Gastrocnemius medialis (tissue), 4 donors: ENCODE measurements at regions not wholly inside any gene's neighbourhood (a gene's known extent, or its start where the extent isn't known, plus 50 kb on each side); places are given as distances from the start of the nearest gene placed in this dataset.
"Not testable (repeated sequence)": the region's sequence is repeated elsewhere in the genome, so short reads cannot be mapped to it uniquely, and the experiment has no call there.

Experiments
- ATAC-seq, 2 donors: fragments of 150-250 bp; one replicate each; pipeline ENCODE4 v1.9.1; 2016
- DNase-seq, 2 donors: peaks; one replicate each; pipeline ENCODE4 v3.0.0-alpha.2; 2019
- H3K27ac ChIP-seq, 4 donors: fragments of 200-600 bp; sonication (generic); 1 replicate in 1 of 4; 2 replicates in 3 of 4; pipeline ENCODE4 v1.5.1; 2016 to 2018; ENCODE audit warnings: mild to moderate bottlenecking in 2 of 4, moderate library complexity in 1 of 4
- H3K27me3 ChIP-seq, 3 donors: fragments of 200-600 bp; sonication (generic) in 2 of 3; 1 replicate in 1 of 3; 2 replicates in 2 of 3; pipeline versions ENCODE4 v1.5.1 to v1.6.0; 2016 to 2019; ENCODE audit warnings: mild to moderate bottlenecking in 1 of 3, moderate library complexity in 1 of 3
- H3K36me3 ChIP-seq, 2 donors: fragments of 200-600 bp; sonication (generic) in 1 of 2; one replicate each; pipeline ENCODE4 v1.5.1; 2017 to 2018
- H3K4me1 ChIP-seq, 2 donors: fragments of 200-600 bp; sonication (generic) in 1 of 2; one replicate each; pipeline ENCODE4 v1.5.1; 2016 to 2017; ENCODE audit warnings: mild to moderate bottlenecking in 2 of 2
- H3K4me3 ChIP-seq, 4 donors: fragments of 200-600 bp; sonication (generic) in 3 of 4; 1 replicate in 1 of 4; 2 replicates in 3 of 4; pipeline ENCODE4 v1.5.1; 2016 to 2019; ENCODE audit warnings: mild to moderate bottlenecking in 2 of 4
- H3K9me3 ChIP-seq, 3 donors: fragments of 200-600 bp; sonication (generic) in 2 of 3; 1 replicate in 1 of 3; 2 replicates in 2 of 3; pipeline ENCODE4 v1.5.1; 2016 to 2019
- POLR2A ChIP-seq, 2 donors: fragments of 450-650 bp; IDR thresholded peaks; one replicate each; pipeline ENCODE4 v1.6.1; 2017; ENCODE audit warnings: antibody characterized with exemption in 2 of 2, mild to moderate bottlenecking in 2 of 2, moderate library complexity in 2 of 2
- in situ Hi-C, 4 donors: fragments of 200-750 bp; cut with MboI; loops; one replicate each; pipeline versions ENCODE4 v1.15.0 to v1.8.0; 2017; ENCODE audit warnings: low sequenced_read_pairs in 4 of 4
- intact Hi-C: fragments of 100-400 bp; cut with DNase I; formaldehyde crosslinking; loops from one replicate; pipeline ENCODE4 v1.15.1; 2023; ENCODE audit warnings: low total_unique reads
- TF ChIP-seq, protein P1 (sequence below), 5 experiments: fragments of 450-650 bp in 3 of 5; fragments of 200-600 bp in 2 of 5; sonication (generic) in 2 of 5; IDR thresholded peaks in 4 of 5; conservative IDR thresholded peaks in 1 of 5; 1 replicate in 4 of 5; 2 replicates in 1 of 5; pipeline ENCODE4 v1.5.1; 2016 to 2019; ENCODE audit warnings: antibody characterized with exemption in 5 of 5, mild to moderate bottlenecking in 3 of 5, moderate library complexity in 3 of 5

DNA sequence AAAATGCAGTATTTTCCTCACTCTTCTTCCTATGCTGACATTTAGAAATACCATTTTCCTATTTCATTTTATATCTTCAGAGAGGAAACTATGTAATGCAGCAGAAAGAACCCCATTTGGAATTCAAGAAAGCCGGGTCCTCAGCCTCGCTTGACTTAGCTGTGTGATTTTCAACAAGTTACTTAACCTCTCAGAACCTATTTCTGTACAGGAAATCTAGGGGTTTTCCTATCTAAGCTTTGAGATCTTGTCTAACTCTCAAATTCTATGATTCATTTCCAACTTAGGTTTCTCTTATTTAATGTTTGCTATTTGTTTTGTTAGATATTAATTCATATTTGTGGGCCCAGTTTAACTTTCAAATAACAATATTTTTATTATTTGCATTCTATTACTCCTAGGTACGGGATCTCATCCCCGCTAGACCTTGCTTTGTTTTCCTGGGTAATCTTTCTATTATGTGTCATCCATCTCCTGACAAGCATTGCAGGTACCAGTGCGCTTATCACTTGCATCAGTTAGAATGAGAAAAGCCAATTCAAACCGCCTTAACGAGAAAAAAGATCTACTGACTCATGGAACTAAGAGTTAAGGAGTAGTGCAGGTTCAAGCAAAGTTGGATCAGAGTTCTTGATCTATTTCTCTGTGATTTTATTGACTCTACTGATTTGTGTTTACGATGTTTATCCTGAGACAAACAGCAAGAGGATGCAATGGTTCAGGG, 70.6 kb upstream of the BHLHE40 start:
- H3K27me3 ChIP-seq: no peaks in the 10 kb centered on the region
- no peaks in the 10 kb centered on the region for H3K9me3 ChIP-seq
- no peak overlapping the region for H3K27ac ChIP-seq
- ATAC-seq (no peak), DNase-seq (no peak)
- TF ChIP-seq, protein P1, sequence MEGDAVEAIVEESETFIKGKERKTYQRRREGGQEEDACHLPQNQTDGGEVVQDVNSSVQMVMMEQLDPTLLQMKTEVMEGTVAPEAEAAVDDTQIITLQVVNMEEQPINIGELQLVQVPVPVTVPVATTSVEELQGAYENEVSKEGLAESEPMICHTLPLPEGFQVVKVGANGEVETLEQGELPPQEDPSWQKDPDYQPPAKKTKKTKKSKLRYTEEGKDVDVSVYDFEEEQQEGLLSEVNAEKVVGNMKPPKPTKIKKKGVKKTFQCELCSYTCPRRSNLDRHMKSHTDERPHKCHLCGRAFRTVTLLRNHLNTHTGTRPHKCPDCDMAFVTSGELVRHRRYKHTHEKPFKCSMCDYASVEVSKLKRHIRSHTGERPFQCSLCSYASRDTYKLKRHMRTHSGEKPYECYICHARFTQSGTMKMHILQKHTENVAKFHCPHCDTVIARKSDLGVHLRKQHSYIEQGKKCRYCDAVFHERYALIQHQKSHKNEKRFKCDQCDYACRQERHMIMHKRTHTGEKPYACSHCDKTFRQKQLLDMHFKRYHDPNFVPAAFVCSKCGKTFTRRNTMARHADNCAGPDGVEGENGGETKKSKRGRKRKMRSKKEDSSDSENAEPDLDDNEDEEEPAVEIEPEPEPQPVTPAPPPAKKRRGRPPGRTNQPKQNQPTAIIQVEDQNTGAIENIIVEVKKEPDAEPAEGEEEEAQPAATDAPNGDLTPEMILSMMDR (IDR thresholded peaks at IDR 0.05 in 4 of 5, conservative IDR thresholded peaks at IDR 0.05 in 1 of 5): no peak
- TF ChIP-seq POLR2A (IDR thresholded peaks at IDR 0.05): no peak
- intact Hi-C loops (no loop called here), in situ Hi-C loops (no loop called here)
- H3K36me3 ChIP-seq: no peaks in the 10 kb centered on the region
- no peak overlapping the region for H3K4me3 ChIP-seq
- no peaks in the 10 kb centered on the region for H3K4me1 ChIP-seq

DNA sequence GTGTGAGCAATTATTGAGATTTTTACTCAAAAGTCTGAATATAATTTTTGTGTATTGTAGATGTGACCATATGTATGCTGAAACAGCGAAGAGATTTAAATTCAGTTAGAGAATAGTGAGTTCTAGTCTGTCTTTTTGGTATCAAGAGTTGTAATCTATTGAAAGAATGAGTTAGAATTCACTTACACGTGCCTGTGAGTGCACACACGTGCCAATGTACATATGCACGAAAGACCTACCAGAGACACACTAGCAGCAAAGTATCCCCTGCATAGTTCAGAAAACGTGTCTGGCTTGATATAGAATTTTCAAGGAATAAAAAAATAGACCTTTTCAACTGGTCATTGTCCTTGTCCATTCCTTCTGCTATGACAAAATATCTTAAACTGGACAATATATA, 64.8 kb upstream of the BHLHE40 start:
- ATAC-seq (no peak), DNase-seq (no peak)
- in situ Hi-C loops: no loop called here
- Histone ChIP-seq H3K4me1 (no peaks in the 10 kb centered on the region), H3K27ac (no peak overlapping the region), H3K9me3 (no peaks in the 10 kb centered on the region), H3K36me3 (no peaks in the 10 kb centered on the region), H3K4me3 (no peak overlapping the region), H3K27me3 (no peaks in the 10 kb centered on the region)
- no peak for TF ChIP-seq POLR2A (IDR thresholded peaks at IDR 0.05)
- TF ChIP-seq, protein P1 (IDR thresholded peaks at IDR 0.05 in 4 of 5, conservative IDR thresholded peaks at IDR 0.05 in 1 of 5): no peak
- intact Hi-C loops: no loop called here

- H3K4me3 ChIP-seq, H3K27ac ChIP-seq, intact Hi-C loops, in situ Hi-C loops, DNase-seq, H3K9me3 ChIP-seq, ATAC-seq, H3K27me3 ChIP-seq, H3K4me1 ChIP-seq, H3K36me3 ChIP-seq: not testable (repeated sequence)
These were observed 57.6 kb upstream of the BHLHE40 start for GRCh38 chr3:4921589-4921988.

- H3K4me1 ChIP-seq: no peaks in the 10 kb centered on the region
- in situ Hi-C loops: no loop called here
These were observed 52.3 kb upstream of the BHLHE40 start for GRCh38 chr3:4926892-4927291.

GRCh38 chr3:4928277-4928789, 50.9 kb upstream of the BHLHE40 start:
- Histone ChIP-seq H3K9me3 (no peaks in the 10 kb centered on the region), H3K36me3 (no peaks in the 10 kb centered on the region), H3K4me3 (no peak overlapping the region), H3K27ac (no peak overlapping the region), H3K4me1 (no peaks in the 10 kb centered on the region), H3K27me3 (no peaks in the 10 kb centered on the region)
- TF ChIP-seq, protein P1 (IDR thresholded peaks at IDR 0.05 in 4 of 5, conservative IDR thresholded peaks at IDR 0.05 in 1 of 5): no peak
- no peak for TF ChIP-seq POLR2A (IDR thresholded peaks at IDR 0.05)
- intact Hi-C loops (no loop called here), in situ Hi-C loops (no loop called here)
- DNase-seq (no peak), ATAC-seq (no peak)

More at GRCh38 chr3:4926892-4927291, 52.3 kb upstream of the BHLHE40 start:
- DNase-seq (no peak), ATAC-seq (no peak)
- intact Hi-C loops: no loop called here
- no peaks in the 10 kb centered on the region for H3K36me3 ChIP-seq
- no peak overlapping the region for H3K4me3 ChIP-seq
- H3K27ac ChIP-seq: no peak overlapping the region
- no peak for TF ChIP-seq POLR2A (IDR thresholded peaks at IDR 0.05)
- TF ChIP-seq, protein P1 (IDR thresholded peaks at IDR 0.05 in 4 of 5, conservative IDR thresholded peaks at IDR 0.05 in 1 of 5): no peak
- no peaks in the 10 kb centered on the region for H3K27me3 ChIP-seq
- no peaks in the 10 kb centered on the region for H3K9me3 ChIP-seq
